Hepatocyte (in vitro differentiated cells): ENCODE measurements at regions not wholly inside any gene's neighbourhood (a gene's known extent, or its start where the extent isn't known, plus 50 kb on each side); places are given as distances from the start of the nearest gene placed in this dataset.
"Not testable (repeated sequence)": the region's sequence is repeated elsewhere in the genome, so short reads cannot be mapped to it uniquely, and the experiment has no call there.

Experiments
- DNase-seq: peaks from one replicate; pipeline ENCODE4 v3.0.0-alpha.2; 2016; ENCODE audit warnings: low spot score
- H2AFZ ChIP-seq: fragments of 200-600 bp; sonication (generic); 2 replicates; pipeline ENCODE4 v1.6.0; 2016; ENCODE audit warnings: antibody characterized with exemption, mild to moderate bottlenecking
- H3K27ac ChIP-seq: fragments of 200-600 bp; sonication (generic); 2 replicates; pipeline ENCODE4 v1.5.1; 2016; ENCODE audit warnings: mild to moderate bottlenecking
- H3K27me3 ChIP-seq: fragments of 200-600 bp; sonication (generic); 2 replicates; pipeline ENCODE4 v1.6.1; 2016
- H3K36me3 ChIP-seq: fragments of 200-600 bp; sonication (generic); replicated peaks from 2 replicates; pipeline ENCODE4 v1.5.1; 2016; ENCODE audit warnings: low read depth; ENCODE audit not compliant: insufficient read depth
- H3K4me1 ChIP-seq: fragments of 200-600 bp; sonication (generic); 2 replicates; pipeline ENCODE4 v1.5.1; 2016; ENCODE audit warnings: mild to moderate bottlenecking, moderate library complexity; ENCODE audit not compliant: insufficient read depth
- H3K4me2 ChIP-seq: fragments of 200-600 bp; sonication (generic); 2 replicates; pipeline ENCODE4 v1.6.0; 2016
- H3K4me3 ChIP-seq: fragments of 200-600 bp; sonication (generic); 2 replicates; pipeline ENCODE4 v1.5.1; 2016; ENCODE audit warnings: mild to moderate bottlenecking
- H3K79me2 ChIP-seq: fragments of 200-600 bp; sonication (generic); 2 replicates; pipeline ENCODE4 v1.6.0; 2017; ENCODE audit warnings: mild to moderate bottlenecking
- H3K9me2 ChIP-seq: fragments of 200-600 bp; sonication (generic); replicated peaks from 2 replicates; pipeline ENCODE4 v1.6.0; 2017; ENCODE audit warnings: mild to moderate bottlenecking; ENCODE audit not compliant: insufficient read depth
- H3K9me3 ChIP-seq: fragments of 200-600 bp; sonication (generic); 2 replicates; pipeline ENCODE4 v1.5.1; 2016; ENCODE audit warnings: low read depth, mild to moderate bottlenecking
- H4K20me1 ChIP-seq: fragments of 200-600 bp; sonication (generic); 2 replicates; pipeline ENCODE4 v1.6.0; 2016; ENCODE audit warnings: mild to moderate bottlenecking; ENCODE audit not compliant: insufficient read depth, poor library complexity, severe bottlenecking
- EZH2 ChIP-seq: fragments of 200-600 bp; sonication (generic); IDR thresholded peaks from 2 replicates; pipeline ENCODE4 v1.6.1; 2016; ENCODE audit warnings: antibody characterized with exemption, mild to moderate bottlenecking, borderline replicate concordance
- EZH2phosphoT487 ChIP-seq: fragments of 200-600 bp; sonication (generic); IDR thresholded peaks from one replicate; pipeline ENCODE4 v1.6.1; 2018; ENCODE audit warnings: antibody characterized with exemption, mild to moderate bottlenecking, low read depth, moderate library complexity; ENCODE audit not compliant: unreplicated experiment, severe bottlenecking
- WGBS: methylation state at CpG from one replicate; pipeline ENCODE4 v1.1.6; 2016; ENCODE audit warnings: low lambda C conversion rate; ENCODE audit errors: missing lambda C conversion rate; 5-methylcytosine and 5-hydroxymethylcytosine counted together
- TF ChIP-seq, protein P1 (sequence below): fragments of 200-600 bp; sonication (generic); IDR thresholded peaks from 2 replicates; pipeline ENCODE4 v1.5.1; 2016; ENCODE audit warnings: antibody characterized with exemption, mild to moderate bottlenecking; ENCODE audit not compliant: poor library complexity

DNA sequence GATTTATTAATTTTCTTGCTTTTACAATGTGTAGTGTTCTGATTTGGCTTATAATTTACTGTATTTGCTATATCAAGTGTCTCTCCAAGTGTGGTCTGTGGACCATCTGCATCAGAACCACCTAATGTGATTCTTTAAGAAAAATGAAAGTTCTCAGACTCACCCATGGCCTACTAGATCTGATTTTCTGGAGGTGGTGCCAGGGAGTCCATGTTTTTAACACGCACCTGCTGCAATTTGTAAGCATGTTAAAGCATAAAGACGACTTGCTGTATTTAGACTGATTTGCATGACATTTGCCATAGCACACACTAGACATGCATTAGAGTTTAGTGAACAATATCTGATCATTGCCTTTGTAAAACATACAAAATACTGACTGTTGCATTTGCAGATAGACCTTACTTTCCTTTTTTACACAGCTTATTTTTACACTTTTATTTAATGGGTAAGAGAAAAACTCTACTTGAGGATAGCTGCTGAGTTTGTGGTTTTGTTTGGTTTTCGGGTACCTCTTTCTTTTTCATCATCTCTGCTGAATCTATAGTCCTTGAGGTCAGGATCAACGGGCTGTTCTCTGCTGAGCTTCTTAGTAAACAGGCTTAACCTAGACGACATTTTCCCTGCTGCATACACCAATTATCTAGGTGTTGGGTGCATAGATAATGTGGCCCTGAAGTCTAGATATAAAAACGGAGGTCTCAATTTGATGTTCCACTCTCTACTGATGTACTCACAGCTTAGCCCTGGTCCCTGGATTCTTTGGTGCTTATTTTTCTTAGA is 138.0 kb upstream of the ZNF366 start:
- Histone ChIP-seq H3K27me3 (no peaks in the 10 kb centered on the region), H3K4me2 (no peak overlapping the region), H3K9me2 (no peaks in the 10 kb centered on the region), H3K27ac (no peak overlapping the region), H3K9me3 (no peaks in the 10 kb centered on the region), H3K79me2 (no peaks in the 10 kb centered on the region), H2AFZ (no peak overlapping the region), H3K36me3 (no peaks in the 10 kb centered on the region), H3K4me1 (peaks cover 6% of the 10 kb centered on the region), H3K4me3 (no peak overlapping the region), H4K20me1 (no peaks in the 10 kb centered on the region)
- TF ChIP-seq EZH2phosphoT487 (no peak), EZH2 (no peak)
- TF ChIP-seq, protein P1, sequence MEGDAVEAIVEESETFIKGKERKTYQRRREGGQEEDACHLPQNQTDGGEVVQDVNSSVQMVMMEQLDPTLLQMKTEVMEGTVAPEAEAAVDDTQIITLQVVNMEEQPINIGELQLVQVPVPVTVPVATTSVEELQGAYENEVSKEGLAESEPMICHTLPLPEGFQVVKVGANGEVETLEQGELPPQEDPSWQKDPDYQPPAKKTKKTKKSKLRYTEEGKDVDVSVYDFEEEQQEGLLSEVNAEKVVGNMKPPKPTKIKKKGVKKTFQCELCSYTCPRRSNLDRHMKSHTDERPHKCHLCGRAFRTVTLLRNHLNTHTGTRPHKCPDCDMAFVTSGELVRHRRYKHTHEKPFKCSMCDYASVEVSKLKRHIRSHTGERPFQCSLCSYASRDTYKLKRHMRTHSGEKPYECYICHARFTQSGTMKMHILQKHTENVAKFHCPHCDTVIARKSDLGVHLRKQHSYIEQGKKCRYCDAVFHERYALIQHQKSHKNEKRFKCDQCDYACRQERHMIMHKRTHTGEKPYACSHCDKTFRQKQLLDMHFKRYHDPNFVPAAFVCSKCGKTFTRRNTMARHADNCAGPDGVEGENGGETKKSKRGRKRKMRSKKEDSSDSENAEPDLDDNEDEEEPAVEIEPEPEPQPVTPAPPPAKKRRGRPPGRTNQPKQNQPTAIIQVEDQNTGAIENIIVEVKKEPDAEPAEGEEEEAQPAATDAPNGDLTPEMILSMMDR, result no peak
- 74% methylated on average over 6 of the region's 6 CpGs for WGBS
- no peak for DNase-seq

DNA sequence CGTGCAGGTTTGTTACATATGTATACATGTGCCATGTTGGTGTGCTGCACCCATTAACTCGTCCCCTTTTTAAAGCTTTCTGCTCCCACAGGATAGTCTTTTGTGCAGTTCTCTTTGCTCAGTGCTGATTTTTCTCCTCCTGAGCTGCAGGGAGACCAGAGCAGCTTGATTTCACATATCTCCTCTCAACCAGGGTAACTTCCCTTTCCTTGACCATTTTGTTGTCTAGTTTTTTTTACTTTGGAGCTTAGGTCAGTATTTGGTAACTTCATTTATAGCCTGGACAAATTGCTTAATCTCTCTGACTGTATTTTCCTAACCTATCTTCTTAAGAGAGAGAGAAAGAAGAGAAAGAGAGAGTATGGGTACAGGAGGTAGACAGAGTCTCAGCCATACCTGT is 137.1 kb upstream of the ZNF366 start:
- Histone ChIP-seq H3K79me2 (no peaks in the 10 kb centered on the region), H3K27me3 (no peaks in the 10 kb centered on the region), H3K27ac (no peak overlapping the region), H3K4me2 (no peak overlapping the region), H3K36me3 (no peaks in the 10 kb centered on the region), H3K9me3 (no peaks in the 10 kb centered on the region), H4K20me1 (no peaks in the 10 kb centered on the region), H3K4me3 (no peak overlapping the region), H2AFZ (no peak overlapping the region), H3K4me1 (peaks cover 6% of the 10 kb centered on the region), H3K9me2 (no peaks in the 10 kb centered on the region)
- no peak for TF ChIP-seq EZH2
- TF ChIP-seq, protein P1, result no peak
- TF ChIP-seq EZH2phosphoT487, result no peak
- 93% methylated on average over 2 of the region's 2 CpGs for WGBS
- DNase-seq, result no peak

DNA sequence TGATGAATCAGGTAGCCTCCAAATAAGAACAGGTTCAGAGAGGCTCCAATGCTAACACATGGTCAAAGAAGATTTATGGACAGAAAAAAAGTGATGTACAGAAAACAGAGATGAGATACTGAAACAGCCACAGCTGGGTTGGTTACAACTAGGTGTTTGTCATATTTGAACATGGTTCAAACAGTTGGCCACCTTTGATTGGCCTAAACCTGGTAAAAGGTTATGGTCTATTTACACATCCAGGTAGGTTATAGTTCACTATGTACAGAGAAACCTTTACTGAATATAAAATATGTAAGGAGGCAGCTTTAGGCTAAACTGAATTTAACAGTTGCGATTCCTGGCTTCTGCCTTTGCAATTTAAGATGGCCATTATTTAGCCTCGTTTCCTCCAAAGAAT is 134.0 kb upstream of the ZNF366 start:
- Histone ChIP-seq H2AFZ (no peak overlapping the region), H3K27ac (no peak overlapping the region), H3K9me2 (no peaks in the 10 kb centered on the region), H3K4me2 (no peak overlapping the region), H3K4me3 (no peak overlapping the region), H4K20me1 (no peaks in the 10 kb centered on the region), H3K79me2 (no peaks in the 10 kb centered on the region), H3K27me3 (no peaks in the 10 kb centered on the region), H3K4me1 (peaks cover 6% of the 10 kb centered on the region), H3K9me3 (no peaks in the 10 kb centered on the region), H3K36me3 (no peaks in the 10 kb centered on the region)
- no peak for DNase-seq
- TF ChIP-seq, protein P1, result no peak
- no peak for TF ChIP-seq EZH2phosphoT487
- no peak for TF ChIP-seq EZH2
- WGBS, result 94% methylated on average over 2 of the region's 2 CpGs

DNA sequence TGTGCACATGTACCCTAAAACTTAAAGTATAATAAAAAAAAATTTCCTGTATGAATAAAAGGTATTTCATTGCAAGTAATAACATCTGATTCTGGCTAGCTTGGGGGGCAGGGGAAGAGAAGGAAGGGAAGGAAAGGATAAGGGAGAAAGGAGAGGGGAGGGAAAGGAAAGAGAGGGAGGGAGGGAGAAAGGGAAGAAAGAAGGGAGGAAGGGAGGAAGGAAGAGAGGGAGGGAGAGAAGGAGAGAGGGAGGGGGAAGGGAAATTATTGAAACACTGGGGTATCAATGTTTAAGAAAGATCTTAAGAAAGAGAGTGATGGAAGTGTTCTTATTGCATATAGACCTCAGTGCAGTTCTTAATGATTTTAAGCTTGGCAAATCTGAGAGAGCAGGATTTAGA is 129.8 kb upstream of the ZNF366 start:
- Histone ChIP-seq H3K27ac (no peak overlapping the region), H3K4me1 (peaks cover 10% of the 10 kb centered on the region), H4K20me1 (no peaks in the 10 kb centered on the region), H3K9me2 (no peaks in the 10 kb centered on the region), H3K4me2 (no peak overlapping the region), H3K36me3 (no peaks in the 10 kb centered on the region), H3K27me3 (no peaks in the 10 kb centered on the region), H2AFZ (no peak overlapping the region), H3K4me3 (no peak overlapping the region), H3K9me3 (no peaks in the 10 kb centered on the region), H3K79me2 (no peaks in the 10 kb centered on the region)
- no peak for DNase-seq
- TF ChIP-seq EZH2phosphoT487, result no peak
- TF ChIP-seq EZH2, result no peak
- TF ChIP-seq, protein P1, result no peak

DNA sequence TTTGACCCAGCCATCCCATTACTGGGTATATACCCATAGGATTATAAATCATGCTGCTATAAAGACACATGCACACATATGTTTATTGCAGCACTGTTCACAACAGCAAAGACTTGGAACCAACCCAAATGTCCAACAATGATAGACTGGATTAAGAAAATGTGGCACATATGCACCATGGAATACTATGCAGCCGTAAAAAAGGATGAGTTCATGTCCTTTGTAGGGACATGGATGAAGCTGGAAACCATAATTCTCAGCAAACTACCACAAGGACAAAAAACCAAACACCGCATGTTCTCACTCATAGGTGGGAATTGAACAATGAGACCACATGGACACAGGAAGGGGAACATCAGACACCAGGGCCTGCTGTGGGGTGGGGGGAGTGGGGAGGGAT is 129.4 kb upstream of the ZNF366 start:
- H3K4me3 ChIP-seq, H4K20me1 ChIP-seq, H3K4me2 ChIP-seq, H3K79me2 ChIP-seq, H3K36me3 ChIP-seq, H3K4me1 ChIP-seq, H3K9me2 ChIP-seq, H2AFZ ChIP-seq, H3K27me3 ChIP-seq, DNase-seq, H3K27ac ChIP-seq, H3K9me3 ChIP-seq: not testable (repeated sequence)
- 89% methylated on average over 2 of the region's 2 CpGs for WGBS
